Putamen (tissue), 1 donor: ENCODE measurements at regions not wholly inside any gene's neighbourhood (a gene's known extent, or its start where the extent isn't known, plus 50 kb on each side); places are given as distances from the start of the nearest gene placed in this dataset.
"Not testable (repeated sequence)": the region's sequence is repeated elsewhere in the genome, so short reads cannot be mapped to it uniquely, and the experiment has no call there.

Experiments
- DNase-seq: peaks from one replicate; pipeline ENCODE4 v3.0.0-alpha.2; 2016; ENCODE audit warnings: low spot score

DNA sequence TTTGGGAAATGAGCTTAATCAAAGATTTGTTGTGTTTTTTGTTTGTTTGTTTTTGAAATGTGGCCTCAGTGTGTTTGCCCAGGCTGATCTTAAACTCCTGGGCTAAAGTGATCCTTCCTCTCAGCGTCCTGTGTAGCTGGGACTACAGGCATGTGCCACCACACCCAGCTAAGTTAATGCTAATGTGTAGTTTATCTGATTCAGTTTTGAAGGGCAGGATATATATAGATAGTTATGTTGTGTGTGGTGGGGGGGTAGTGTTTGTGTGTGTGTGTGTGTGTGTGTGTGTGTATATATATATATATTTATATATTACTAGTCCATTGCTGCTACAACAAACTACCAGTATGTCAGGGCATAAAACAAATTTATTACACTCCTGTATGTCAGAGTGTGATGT lies 108.1 kb upstream of the PTPN20 start:
- DNase-seq = not testable (repeated sequence)

GRCh38 chr10:46810222-46810621 lies 101.0 kb upstream of the PTPN20 start:
- DNase-seq = not testable (repeated sequence)

- not testable (repeated sequence) for DNase-seq
These were observed 95.1 kb upstream of the PTPN20 start for GRCh38 chr10:46816126-46816525.

- DNase-seq = not testable (repeated sequence)
These were observed 70.7 kb upstream of the PTPN20 start for GRCh38 chr10:46840393-46841050.

GRCh38 chr10:46841051-46841593 lies 70.1 kb upstream of the PTPN20 start:
- not testable (repeated sequence) for DNase-seq

DNA sequence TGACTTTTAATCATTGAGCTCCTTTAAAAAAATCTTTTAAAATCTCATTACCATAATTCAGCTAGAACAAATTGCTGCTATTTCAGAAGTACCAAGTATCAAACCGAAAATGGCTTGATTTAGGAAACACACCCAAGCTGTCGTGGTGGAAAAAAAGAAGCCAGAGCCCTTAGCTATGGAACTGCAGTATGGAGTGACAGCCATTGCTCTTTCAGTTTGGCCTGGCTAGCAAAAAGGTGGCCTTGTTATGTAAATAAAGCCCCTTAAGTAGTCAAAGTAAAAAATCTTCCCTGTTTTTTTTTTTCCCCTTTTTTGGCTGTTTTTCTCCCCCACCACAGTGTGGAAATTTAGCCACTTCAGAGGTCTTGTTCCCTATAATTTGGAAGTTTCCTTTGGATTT lies 66.0 kb upstream of the PTPN20 start:
- DNase-seq = not testable (repeated sequence)

GRCh38 chr10:46845640-46846039 lies 65.6 kb upstream of the PTPN20 start:
- DNase-seq = not testable (repeated sequence)

DNA sequence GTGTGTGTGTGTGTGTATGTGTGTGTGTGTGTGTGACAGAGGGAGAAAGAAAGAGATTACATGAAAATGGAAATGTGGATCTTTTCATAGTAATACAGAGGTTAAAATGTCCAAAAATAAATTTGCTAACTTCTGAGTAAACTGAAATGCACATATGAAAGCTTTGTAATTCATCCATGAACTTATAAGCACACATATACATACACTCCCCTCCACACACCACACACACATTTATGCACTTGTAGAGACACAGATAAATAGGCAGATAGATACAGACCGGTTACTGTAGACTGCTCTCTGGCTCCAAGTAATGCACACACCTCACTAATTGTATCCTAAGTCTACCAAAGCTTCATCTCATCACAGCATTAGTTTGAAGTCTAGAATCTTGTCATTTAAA lies 50.5 kb upstream of the PTPN20 start:
- DNase-seq = not testable (repeated sequence)
